Hematopoietic multipotent progenitor cell treated with erythropoietin and hydrocortisone succinate and interleukin-3 and kit ligand, for 4 days (in vitro differentiated cells): ENCODE measurements at regions not wholly inside any gene's neighbourhood (a gene's known extent, or its start where the extent isn't known, plus 50 kb on each side); places are given as distances from the start of the nearest gene placed in this dataset.

Source experiments
- DNase-seq: peaks from one replicate; pipeline ENCODE4 v3.0.0-alpha.2; 2015

GRCh38 chr14:26395726-26396125 is 202.1 kb downstream of the NOVA1 start:
- DNase-seq, result no peak

GRCh38 chr14:26394150-26394810 is 203.6 kb downstream of the NOVA1 start:
- no peak for DNase-seq

- DNase-seq, result no peak
Measured at GRCh38 chr14:26392498-26392897, 205.3 kb downstream of the NOVA1 start.

- no peak for DNase-seq
Measured at GRCh38 chr14:26389646-26390508, 208.0 kb downstream of the NOVA1 start.

GRCh38 chr14:26385310-26385709 is 212.5 kb downstream of the NOVA1 start:
- no peak for DNase-seq

DNA sequence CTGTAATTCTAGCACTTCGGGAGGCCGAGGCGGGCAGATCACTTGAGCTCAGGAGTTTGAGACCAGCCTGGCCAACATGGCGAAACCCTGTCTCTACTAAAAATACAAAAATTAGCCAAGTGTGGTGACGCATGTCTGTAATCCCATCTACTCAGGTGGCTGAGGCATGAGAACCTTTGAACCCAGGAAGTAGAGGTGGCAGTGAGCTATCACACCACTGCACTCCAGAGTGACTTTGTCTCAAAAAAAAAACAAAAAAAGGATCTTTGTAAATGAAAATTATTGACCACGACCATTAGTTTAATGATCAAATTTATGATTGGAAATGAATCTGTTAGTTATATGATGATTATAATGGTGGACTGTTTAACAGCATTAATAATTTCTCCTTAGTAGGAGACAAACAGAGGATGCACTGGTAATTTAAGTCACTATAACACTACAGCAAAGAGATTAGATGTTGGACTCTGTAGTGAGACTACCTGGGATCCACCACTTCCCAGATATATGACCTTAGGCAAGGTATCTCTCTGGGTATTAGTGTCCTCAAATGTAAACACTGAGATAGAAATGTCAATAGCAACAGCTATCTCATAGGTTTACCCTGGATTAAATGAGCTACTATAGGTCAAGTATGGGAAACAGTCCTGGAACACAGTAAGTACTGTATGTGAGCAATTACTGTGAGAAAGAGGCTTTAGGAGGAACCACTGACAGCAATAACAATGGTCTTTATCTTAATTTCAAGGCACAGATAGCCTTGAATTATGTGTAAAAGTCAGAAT is 214.7 kb downstream of the NOVA1 start:
- DNase-seq, result no peak

GRCh38 chr14:26381405-26381804 is 216.4 kb downstream of the NOVA1 start:
- DNase-seq, result no peak

DNA sequence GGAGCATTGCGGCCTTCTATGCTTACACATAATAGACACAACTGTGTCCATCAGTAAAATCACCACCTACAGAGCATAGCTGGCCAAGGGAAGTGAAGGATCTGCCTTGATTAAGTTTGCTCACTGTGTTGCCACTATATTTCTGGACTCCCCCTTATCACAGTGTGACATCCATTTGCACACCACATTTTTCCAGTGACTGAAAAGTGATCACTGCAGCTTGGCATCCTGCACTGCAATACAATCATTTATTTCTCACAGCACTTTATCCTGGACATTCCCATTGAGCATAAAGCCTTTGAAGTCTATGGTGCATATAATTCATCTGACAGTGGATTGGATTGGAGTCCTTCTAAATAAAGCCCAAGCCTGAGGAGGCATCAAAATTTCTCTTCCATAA is 217.2 kb downstream of the NOVA1 start:
- DNase-seq, result no peak

DNA sequence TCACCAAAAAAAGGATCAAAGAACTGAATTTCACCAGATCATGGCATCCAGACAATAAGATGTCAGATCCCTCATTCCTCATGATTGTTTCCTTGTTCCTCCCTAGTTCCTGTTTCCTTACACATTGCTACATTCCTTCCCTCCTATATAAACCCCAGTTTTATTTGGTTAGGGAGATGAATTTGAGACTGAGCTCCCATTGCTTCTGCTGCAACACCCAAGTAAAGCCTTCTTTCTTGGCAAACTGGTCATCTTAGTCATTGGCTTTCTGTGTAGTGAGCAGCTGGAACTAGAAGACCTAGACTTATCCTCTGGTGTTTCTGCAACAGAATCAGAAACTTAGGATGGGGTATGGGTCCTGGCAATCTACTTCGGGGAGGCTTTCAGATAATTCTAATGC is 217.9 kb downstream of the NOVA1 start:
- DNase-seq, result no peak

DNA sequence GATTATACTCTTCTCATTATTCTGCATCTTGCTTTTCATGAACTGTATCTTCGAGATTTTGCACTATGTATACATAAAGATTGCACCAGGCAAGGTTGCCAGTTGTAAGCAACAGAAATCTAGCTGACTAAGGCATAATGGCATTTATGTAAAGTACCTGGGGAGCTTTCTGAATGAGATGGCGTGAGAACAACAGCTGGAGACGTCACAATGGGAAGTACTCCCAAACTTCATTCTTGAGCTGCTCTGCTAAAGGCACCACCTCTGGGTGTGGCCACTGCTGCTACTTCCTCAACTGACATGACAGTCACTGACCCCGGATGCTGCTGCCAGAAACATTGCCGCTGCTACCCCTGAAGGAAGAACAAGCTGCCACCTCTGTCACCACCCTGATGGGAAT is 220.7 kb downstream of the NOVA1 start:
- no peak for DNase-seq

DNA sequence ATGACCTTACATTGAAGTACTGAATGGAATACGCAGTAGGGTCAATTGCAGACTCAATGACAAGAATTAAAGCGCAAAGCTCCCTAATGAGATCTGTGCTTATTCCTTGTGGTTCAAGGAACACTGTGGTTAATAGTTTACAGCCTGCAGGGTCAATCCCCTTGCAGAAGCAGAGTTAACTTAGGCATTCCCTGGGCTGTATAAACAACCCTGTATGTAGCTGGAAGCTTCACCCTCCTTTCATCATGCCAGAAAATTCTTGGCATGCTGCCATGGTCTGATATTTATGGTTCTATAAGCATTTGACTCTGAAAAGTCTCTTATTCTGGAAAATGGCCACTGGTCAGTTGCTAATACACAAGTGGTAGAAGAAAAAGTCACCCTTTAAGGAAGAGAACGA is 227.7 kb downstream of the NOVA1 start:
- no peak for DNase-seq

DNA sequence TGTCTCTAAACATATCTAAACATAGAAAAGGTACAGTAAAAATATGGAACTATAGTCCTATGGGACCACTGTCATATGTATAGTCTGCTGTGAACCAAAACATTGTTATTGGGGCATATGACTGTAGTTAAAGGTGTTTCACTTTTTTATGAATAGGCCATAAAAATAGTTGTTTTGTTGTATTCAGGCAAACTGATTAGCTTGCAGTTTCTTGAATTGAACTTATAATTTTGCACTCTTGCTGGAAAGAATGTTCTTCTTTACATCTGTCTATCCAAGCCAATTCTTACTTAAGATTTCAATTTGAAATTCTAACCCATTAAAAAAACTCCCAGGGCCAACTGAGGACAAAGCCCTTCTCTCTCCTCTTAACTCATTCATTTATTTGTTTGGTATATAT is 234.1 kb downstream of the NOVA1 start:
- no peak for DNase-seq

DNA sequence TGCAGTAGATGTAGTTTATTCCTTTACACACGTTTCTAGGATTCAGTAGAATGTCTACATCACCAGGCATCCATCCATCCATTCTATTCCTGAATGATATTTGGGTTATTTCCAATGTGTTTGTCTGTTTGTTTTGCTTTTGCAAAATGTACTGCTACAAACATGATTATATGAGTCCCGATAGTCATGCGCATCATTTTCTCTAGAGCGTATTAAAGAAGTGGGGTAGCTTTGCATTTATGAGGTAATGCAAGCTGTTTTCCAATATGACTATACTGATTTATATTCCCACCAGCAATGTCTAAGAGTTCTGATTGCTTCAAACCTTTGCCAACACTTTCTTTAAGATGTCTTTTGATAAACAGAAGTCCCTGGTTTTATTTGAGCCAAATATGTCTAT is 253.2 kb downstream of the NOVA1 start:
- DNase-seq, result no peak

GRCh38 chr14:26339381-26339780 is 258.5 kb downstream of the NOVA1 start:
- DNase-seq, result no peak

- DNase-seq, result no peak
Measured at GRCh38 chr14:26338231-26338630, 259.6 kb downstream of the NOVA1 start.

- no peak for DNase-seq
Measured at GRCh38 chr14:26334288-26334687, 263.5 kb downstream of the NOVA1 start.

- no peak for DNase-seq
Measured at GRCh38 chr14:26332966-26333365, 264.9 kb downstream of the NOVA1 start.

DNA sequence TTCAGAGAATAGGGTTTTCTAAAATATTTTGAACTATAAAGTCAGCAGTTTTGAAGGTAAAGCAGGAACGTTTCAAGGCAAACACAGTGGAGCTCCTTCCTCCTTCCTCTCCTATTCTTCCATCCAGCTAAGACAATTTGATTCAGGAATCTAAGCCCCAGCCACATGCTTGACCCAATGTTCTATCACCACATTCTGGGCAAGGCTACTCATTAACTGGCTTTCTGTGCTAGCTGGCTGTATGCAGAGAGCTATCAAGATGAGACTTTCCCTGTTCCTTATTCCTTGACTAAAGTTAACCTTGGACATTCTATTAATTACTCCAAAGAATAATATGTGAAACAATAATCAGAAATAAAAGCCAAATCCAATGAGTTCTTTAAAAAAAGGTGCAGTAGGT is 266.9 kb downstream of the NOVA1 start:
- no peak for DNase-seq

- no peak for DNase-seq
Measured at GRCh38 chr14:26328791-26329190, 269.0 kb downstream of the NOVA1 start.

- no peak for DNase-seq
Measured at GRCh38 chr14:26323869-26324268, 274.0 kb downstream of the NOVA1 start.

- DNase-seq, result no peak
Measured at GRCh38 chr14:26320886-26321285, 276.9 kb downstream of the NOVA1 start.

DNA sequence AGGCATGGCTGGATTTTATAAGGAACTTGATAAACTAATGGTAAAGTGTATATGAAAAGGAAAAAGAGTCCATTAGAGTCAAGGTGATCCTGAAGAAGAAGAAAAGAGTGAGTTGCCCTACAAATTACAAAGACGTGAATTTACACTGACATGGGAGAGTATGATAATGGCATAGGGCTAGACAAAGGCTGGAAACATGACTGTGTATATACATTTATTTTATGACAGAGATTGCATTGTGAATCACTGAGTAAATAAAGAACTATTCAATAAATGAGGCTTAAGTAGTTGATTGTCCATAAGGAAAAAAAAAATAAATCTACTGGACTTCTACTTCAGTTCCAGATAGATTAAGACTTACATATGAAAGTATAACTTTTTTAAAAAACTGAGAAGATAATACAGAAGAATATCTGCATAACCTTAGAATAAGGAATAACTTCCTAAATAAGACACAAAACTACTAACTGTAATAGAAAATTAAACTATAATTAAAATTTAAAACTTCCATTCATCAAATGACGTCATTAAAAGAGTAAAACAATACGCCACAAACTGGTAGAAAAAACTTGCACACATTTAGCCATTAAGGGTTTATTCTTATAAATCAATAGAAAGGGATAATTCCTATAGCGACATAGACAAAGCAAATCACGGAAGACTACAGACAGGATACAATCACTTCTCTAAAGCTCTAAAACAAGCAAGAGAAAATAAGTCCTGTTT is 278.5 kb downstream of the NOVA1 start:
- DNase-seq, result no peak

DNA sequence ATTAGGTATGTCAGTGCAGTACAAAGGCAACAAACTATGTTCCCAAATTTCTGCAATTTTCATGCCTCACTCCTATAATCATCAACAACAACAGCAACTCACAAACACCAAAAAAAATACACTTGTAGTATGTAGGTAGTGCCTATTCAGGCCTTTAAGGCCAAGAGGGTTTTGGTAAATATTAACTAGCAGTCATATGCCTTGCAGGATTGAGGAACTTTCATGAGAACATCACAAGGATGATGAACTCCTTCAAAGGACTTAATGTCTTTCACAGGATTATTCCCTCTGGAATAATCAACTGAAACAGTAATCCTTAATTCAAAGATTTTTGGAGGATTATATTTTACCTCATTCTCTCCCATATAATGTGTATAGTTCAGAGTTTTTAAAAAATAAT is 293.8 kb downstream of the NOVA1 start:
- DNase-seq, result no peak
